SH-SY5Y (cell line): ENCODE measurements at regions not wholly inside any gene's neighbourhood (a gene's known extent, or its start where the extent isn't known, plus 50 kb on each side); places are given as distances from the start of the nearest gene placed in this dataset.

Source experiments
- GATA2 ChIP-seq: IDR thresholded peaks from 2 replicates; pipeline ENCODE4 v1.6.1; 2011; ENCODE audit warnings: mild to moderate bottlenecking, low read depth, low read length
- GATA3 ChIP-seq: IDR thresholded peaks from 2 replicates; pipeline ENCODE4 v1.6.1; 2011; ENCODE audit warnings: low read depth, mild to moderate bottlenecking, low read length, moderate library complexity

DNA sequence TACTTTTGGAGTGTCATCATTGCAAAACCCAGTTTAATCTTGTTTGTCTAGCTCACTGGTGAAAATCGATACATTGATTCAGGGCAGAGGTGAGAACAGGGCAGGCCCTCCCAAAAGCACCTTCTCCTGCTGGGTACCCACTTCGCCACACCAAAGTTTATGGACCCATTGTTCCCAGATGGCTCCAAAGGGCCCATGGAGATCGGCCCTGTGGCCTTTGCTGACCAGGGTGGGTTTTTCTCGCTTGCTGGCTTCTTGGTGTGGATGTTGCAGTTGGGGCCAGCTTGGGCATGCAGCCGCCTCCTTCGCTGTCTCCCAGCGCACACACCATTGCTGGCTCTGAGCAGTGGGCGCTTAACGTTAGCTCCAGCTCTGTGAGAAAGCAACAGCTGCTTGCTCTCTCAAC, 178.1 kb upstream of the PDE10A start:
- TF ChIP-seq GATA3 (no peak), GATA2 (no peak)
